ENCODE measurements at regions not wholly inside any gene's neighbourhood (a gene's known extent, or its start where the extent isn't known, plus 50 kb on each side); places are given as distances from the start of the nearest gene placed in this dataset.

GRCh38 chr3:188948281-188948996 is 223.3 kb upstream of the TPRG1 start:
- intact Hi-C loops (cut with DNase I), result loop anchor here in 7 of 10 donors (1.0 to 10.0 kb wide), 17 partner anchors 46 to 1210 kb away; partner anchors contain the start of genes BCL6 (in 2 of the 7) and LPP (in 1 of the 7)
- Histone ChIP-seq H3K36me3 (no peaks in the 10 kb centered on the region), H3K27ac (peak overlapping the region; percentile 90 to 99 (median 96)), H3K27me3 (no peaks in the 10 kb centered on the region), H3K4me1 (peaks cover 0 to 89% (median 38%) of the 10 kb centered on the region in 12 donors), H3K4me3 (peak overlapping the region in 11 of 12 donors; percentile 4 to 57 (median 50)), H3K9me3 (no peaks in the 10 kb centered on the region)
- DNase-seq (no peak), ATAC-seq (peak in 3 of 4 donors; percentile 5 to 41 (median 27))
- TF ChIP-seq CTCF (IDR thresholded peaks at IDR 0.05), result no peak
- peak in 1 of 2 donors; percentile 22 for TF ChIP-seq POLR2A (IDR thresholded peaks at IDR 0.05)
- 19 to 32% (median 22%) methylated on average over 10 of the region's 10 CpGs for WGBS, 4 donors

- DNase-seq (no peak), ATAC-seq (no peak)
- no peaks in the 10 kb centered on the region for H3K27me3 ChIP-seq
- H3K36me3 ChIP-seq, result no peaks in the 10 kb centered on the region
- intact Hi-C loops (cut with DNase I), result loop anchor here in 7 of 10 donors (1.0 to 10.0 kb wide), 17 partner anchors 47 to 1210 kb away; partner anchors contain the start of genes BCL6 (in 2 of the 7) and LPP (in 1 of the 7)
- peaks cover 0 to 84% (median 38%) of the 10 kb centered on the region in 12 donors for H3K4me1 ChIP-seq
- TF ChIP-seq CTCF (IDR thresholded peaks at IDR 0.05) (no peak), POLR2A (IDR thresholded peaks at IDR 0.05) (no peak)
- peak overlapping the region; percentile 90 to 99 (median 96) for H3K27ac ChIP-seq
- WGBS, 4 donors, result 68 to 76% (median 69%) methylated on average over 4 of the region's 4 CpGs
- peak overlapping the region in 4 of 12 donors; percentile 50 to 56 (median 53) for H3K4me3 ChIP-seq
- H3K9me3 ChIP-seq, result no peaks in the 10 kb centered on the region
These were observed 222.8 kb upstream of the TPRG1 start for GRCh38 chr3:188948997-188949389.

DNA sequence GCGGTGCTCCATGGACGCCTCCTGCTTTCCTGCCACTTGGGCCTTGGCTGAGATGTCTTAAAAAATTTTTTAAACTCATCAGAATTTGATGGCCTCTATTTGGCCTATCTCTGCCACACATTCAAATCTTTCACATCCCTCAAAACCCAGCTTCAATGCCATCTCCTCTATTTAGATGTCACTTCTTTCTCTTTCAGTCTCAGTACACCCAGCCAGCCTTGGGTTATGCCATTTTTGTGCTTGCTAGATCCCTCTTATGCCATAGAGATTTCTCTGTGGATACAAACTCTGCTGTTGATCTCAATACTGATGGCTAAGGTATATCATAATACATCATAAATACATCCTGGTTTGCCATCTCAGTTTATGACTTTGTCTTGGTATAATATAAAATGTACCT is 222.3 kb upstream of the TPRG1 start:
- DNase-seq (no peak), ATAC-seq (no peak)
- Histone ChIP-seq H3K4me1 (peaks cover 0 to 85% (median 38%) of the 10 kb centered on the region in 12 donors), H3K4me3 (no peak overlapping the region), H3K36me3 (no peaks in the 10 kb centered on the region), H3K27ac (peak overlapping the region; percentile 90 to 99 (median 96)), H3K27me3 (no peaks in the 10 kb centered on the region), H3K9me3 (no peaks in the 10 kb centered on the region)
- WGBS, 4 donors, result 95 to 100% (median 98%) methylated on average over 2 of the region's 2 CpGs
- TF ChIP-seq POLR2A (IDR thresholded peaks at IDR 0.05) (no peak), CTCF (IDR thresholded peaks at IDR 0.05) (no peak)
- intact Hi-C loops (cut with DNase I), result loop anchor here in 7 of 10 donors (2.0 to 10.0 kb wide), 15 partner anchors 47 to 1211 kb away; partner anchors contain the start of genes BCL6 (in 1 of the 7) and LPP (in 1 of the 7)

GRCh38 chr3:188949996-188950395 is 221.8 kb upstream of the TPRG1 start:
- no peak for TF ChIP-seq POLR2A (IDR thresholded peaks at IDR 0.05)
- H3K36me3 ChIP-seq, result no peaks in the 10 kb centered on the region
- peak overlapping the region; percentile 10 to 98 (median 96) for H3K27ac ChIP-seq
- intact Hi-C loops (cut with DNase I), result loop anchor here in 9 of 10 donors (2.0 to 10.0 kb wide), 23 partner anchors 48 to 1211 kb away; partner anchors contain the start of genes LPP (in 3 of the 9) and BCL6 (in 1 of the 9)
- WGBS, 4 donors, result 98 to 100% (median 99%) methylated on average over 1 of the region's 1 CpG
- peaks cover 0 to 80% (median 39%) of the 10 kb centered on the region in 12 donors for H3K4me1 ChIP-seq
- no peak overlapping the region for H3K4me3 ChIP-seq
- H3K27me3 ChIP-seq, result no peaks in the 10 kb centered on the region
- DNase-seq (no peak), ATAC-seq (no peak)
- no peaks in the 10 kb centered on the region for H3K9me3 ChIP-seq
